ENCODE measurements at regions not wholly inside any gene's neighbourhood (a gene's known extent, or its start where the extent isn't known, plus 50 kb on each side); places are given as distances from the start of the nearest gene placed in this dataset.
A peak's percentile ranks its signal among the peaks of the same experiment; 100 is the strongest.
"Not testable (repeated sequence)": the region's sequence is repeated elsewhere in the genome, so short reads cannot be mapped to it uniquely, and the experiment has no call there.

DNA sequence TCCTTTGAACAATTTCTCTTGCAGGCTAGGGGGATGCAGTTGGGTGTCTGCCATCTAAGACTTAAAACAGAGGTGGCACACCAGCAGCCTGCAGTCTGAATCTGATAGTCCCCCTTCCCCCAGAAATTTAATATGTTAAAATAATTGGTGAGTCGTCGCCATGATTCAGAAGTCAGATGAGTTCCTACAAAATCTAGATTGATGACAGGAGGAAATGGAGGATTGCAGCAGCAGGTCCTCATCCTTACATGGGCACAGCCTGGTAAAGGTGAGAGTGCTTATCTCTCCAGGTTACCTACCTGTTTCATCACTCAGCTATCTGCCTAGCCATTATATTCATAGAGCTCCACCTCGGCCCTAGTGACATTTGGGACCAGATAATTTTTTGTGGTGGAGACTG, 112.3 kb downstream of the PCSK1 start:
- DNase-seq (ENCODE audit: extremely low read depth, low read depth), result no peak

DNA sequence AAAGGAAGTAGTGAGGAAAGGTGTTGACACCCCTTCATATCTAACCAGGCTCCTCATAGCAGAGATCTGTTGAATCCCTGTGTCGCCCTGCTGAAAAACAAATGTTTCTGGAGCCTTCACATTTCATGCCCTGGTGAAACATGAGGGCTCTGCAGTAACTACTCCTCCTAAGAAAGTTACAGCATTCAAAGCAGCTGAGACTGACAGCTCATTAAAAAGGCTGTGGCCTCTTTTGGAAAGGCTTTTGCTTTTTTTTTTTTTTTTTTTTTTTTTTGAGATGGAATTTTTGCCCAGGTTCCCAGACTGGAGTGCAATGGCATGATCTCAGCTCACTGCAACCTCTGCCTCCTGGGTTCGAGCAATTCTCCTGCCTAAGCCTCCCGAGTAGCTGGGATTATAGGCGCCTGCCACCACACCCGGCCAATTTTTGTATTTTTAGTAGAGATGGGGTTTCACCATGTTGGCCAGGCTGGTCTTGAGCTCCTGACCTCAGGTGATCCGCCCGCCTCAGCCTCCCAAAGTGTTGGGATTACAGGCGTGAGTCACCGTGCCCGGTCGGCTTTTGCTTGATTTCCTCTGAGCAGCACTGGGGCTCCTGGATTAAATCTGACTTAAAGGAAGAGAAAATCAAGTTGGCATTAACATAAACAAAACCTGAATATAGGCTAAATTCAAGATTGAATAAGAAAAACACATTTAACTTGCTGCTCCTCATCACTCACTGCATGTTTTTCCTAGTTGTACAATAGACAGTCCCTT, 112.9 kb downstream of the PCSK1 start:
- DNase-seq (ENCODE audit: extremely low read depth, low read depth), result not testable (repeated sequence)

DNA sequence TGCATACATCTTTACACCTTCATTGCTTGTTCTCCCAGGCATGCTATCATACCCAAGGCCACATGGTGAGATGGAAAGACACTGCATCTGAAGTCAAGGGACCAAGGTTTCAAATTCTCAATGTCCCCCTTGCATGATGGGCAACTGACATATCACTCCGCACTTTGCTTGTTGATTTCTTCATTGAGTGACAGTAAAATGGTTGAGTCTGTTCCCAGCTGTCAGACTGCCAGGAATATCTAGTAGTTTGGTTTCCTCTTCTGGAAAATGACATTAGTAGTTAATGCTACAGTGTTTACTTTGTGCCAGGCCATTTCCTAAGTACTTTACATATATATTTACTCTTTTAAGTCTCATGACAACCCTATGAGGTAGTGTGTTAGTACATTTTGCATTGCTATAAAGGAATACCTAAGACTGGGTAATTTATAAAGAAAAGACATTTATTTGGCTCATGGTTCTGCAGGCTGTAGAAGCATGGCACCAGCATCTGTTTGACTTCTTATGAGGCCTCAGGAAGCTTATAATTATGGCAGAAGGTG, 114.4 kb downstream of the PCSK1 start:
- DNase-seq (ENCODE audit: extremely low read depth, low read depth), result no peak

DNA sequence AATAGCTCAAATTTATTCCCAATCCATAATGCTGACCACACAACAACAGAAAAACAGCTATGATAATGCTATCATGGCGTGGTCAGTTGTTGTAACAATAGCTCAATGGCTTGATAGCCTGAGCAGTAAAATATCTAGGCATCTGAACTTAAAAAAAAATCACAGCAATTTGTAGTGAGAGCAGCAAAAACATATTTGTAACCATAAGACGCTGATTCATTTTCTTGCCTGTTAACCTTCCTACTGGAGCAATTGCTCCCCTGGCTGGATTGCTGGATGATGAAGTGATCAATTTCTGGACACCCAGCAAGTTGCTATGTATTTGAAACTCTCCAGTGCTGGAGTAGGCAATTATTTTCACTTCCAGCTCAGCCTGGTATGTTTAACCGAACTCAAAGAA, 115.1 kb downstream of the PCSK1 start:
- DNase-seq (ENCODE audit: extremely low read depth, low read depth), result no peak

DNA sequence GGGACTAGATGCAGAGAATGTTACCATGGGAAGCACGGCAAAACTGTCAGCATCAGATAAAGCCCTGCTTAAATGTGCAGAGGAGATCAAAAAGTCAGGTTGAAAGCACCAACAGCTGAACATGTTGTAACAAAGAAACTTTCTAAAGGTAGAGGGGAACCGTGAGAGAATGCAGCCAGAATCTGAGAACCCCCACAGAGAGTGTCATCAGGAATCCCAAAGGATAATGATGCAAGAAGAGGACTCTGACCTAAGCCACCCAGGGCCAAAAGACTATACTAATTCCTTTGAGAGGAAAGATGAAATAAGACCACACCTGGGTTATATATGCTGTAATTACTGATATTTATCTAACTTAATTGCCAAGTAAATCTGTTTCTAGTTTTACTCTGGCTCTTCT, 116.6 kb downstream of the PCSK1 start:
- no peak for DNase-seq (ENCODE audit: extremely low read depth, low read depth)

DNA sequence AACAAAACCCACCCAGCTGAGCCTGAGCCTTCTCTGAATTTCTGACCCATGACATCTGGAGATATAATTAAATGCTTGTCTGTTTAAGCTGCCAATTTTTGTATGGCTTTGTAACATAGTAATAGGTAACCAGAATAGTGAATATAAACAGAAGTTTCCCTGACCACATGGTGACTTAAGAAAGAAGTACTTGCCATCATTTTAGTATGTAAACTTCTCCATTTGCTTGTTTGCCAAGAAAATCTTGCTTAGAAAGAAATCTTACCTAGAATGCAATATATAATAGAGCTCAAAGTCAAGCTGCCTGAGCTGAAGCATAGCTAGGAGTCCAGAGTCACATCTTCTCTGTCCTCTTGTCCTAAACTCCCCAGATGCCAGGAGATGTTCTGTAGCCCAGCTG, 117.0 kb downstream of the PCSK1 start:
- DNase-seq (ENCODE audit: extremely low read depth, low read depth), result no peak

DNA sequence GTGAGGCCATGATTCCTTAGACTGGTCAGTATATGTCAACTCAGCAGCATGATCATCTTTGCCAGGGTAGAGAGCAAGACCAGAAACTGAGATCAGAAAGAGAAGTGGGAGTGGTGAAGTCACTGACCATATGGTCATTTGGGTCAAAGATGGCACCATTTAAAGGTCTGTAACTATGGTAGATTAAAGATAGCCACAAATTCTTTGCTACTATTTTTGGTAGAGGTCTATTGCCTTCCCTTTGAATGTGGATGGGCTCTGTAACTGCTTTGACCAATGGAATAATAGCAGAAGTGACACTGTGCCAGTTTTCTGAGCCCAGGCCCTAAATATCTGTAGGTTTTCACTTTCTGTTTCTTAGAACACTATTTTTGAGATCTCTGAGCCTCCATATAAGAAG, 117.6 kb downstream of the PCSK1 start:
- no peak for DNase-seq (ENCODE audit: extremely low read depth, low read depth)

DNA sequence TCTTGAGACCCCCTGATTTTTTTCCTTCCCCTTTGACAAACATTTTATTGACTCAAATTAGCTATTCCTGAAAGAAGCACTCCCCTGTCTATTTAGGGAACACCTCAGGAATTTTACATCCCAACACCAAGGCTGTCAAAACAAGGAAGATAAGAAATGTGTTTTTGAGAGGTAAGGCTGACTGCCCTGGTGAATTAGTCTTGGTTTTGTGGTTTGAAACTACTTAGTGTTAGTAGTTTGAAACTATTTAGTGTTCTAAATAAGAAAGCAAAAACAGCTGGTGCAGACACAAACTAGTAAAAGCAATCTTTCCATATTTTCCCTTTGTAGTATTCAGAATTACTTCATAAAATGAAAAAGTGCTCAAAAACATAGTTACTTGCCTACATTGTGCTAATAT, 120.7 kb downstream of the PCSK1 start:
- DNase-seq (ENCODE audit: extremely low read depth, low read depth), result no peak

DNA sequence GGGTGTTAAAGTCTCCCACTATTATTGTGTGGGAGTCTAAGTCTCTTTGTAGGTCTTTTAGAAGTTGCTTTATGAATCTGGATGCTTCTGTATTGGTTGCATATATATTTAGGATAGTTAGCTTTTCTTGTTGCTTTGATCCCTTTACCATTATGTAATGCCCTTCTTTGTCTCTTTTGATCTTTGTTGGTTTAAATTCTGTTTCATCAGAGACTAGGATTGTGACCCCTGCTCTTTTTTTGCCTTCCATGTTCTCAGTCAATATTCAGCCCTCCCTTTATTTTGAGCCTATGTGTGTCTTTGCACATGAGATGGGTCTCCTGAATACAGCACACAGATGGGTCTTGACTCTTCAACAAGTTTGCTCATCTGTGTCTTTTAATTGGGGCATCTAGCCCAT, 126.0 kb downstream of the PCSK1 start:
- DNase-seq (ENCODE audit: extremely low read depth, low read depth), result not testable (repeated sequence)

DNA sequence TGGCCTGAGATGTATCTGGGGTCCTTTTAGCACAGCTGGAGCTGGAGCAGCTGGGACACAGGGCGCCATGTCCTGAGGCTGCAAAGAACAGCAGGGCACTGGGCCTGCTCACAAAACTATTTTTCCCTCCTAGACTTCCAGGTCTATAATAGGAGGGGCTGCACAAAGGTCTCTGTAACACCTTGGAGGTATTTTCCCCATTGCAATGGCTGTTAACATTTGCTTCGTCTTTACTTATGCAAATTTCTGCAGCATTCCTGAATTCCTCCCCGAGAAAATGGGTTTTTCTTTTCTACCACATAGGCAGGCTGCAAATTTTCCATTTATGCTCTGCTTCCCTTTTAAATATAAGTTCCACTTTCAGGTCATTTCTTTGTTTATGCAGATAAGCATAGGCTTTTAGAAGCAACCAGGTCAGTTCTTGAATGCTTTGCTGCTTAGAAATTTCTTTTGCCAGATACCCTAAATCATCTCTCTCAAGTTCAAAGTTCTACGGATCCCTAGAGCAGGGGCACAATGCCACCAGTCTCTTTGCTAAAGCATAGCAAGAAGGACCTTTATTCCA, 130.8 kb downstream of the PCSK1 start:
- no peak for DNase-seq (ENCODE audit: extremely low read depth, low read depth)

DNA sequence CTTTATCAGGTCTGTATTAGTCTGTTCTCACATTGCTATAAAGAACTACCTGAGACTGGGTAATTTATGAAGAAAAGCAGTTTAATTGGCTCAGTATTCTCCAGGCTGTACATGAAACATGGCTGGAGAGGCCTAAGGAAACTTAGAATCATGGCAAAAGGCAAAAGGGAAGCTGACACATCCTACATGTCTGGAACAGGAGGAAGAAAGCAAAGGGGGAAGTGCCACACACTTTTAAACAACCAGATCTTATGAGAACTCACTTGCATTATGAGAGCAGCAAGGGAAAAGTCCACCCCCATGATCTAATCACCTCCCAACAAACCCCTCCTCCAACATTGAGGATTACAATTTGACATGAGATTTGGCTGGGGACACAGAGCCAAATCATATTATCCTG, 132.1 kb downstream of the PCSK1 start:
- DNase-seq (ENCODE audit: extremely low read depth, low read depth), result no peak

DNA sequence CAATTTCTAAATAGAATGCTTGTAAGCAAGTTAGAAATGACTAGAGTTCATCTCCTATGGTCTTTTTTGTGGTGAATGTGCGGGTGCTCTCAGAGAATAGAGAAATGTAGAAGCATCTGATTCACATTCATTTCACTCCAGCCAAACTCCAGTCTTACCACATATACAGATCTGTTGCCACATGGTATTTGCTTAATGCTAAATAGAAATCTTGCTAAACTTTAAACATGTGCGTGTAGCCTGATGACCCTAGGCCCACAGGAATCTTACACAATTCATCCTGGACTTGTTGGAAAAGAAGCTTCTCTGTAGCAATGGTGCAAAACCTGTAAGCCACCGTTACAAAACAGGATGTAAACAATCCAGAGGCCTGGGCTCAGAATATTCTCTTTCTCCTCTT, 135.2 kb downstream of the PCSK1 start:
- DNase-seq (ENCODE audit: extremely low read depth, low read depth), result peak; percentile 11

DNA sequence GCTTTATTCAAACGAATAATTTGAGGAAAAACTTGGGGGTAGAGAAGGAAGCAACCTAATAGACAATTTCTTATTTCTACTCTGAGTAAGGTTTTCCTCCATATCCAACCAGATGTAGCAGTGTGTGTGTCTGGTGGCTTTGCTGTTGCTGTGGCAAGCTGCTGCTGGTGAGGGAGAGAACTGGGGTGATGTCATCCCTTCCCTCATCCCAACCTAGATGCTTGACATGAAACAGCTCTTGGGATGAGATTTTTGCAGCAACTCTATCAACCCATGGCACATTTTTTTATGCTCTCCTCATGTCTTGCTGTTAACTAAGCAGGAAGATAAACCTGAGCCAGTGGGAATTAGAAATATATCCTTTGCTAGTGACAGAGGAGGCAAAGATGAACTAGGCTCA, 135.8 kb downstream of the PCSK1 start:
- DNase-seq (ENCODE audit: extremely low read depth, low read depth), result no peak

DNA sequence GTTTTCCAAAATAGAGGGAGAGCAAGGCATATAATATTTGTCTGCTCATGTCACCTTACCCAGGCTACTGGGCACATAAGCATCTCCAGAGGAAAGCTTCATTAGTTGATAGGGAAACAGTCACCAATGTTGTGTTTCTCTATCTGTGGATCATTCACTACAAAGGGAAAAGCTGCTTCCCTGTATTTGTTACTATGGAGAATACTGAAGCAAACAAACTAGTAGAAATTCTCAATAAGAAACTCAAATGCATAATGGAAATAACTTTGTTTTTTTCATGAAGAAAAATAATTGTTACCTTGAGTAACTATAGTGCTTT, 138.2 kb downstream of the PCSK1 start:
- no peak for DNase-seq (ENCODE audit: extremely low read depth, low read depth)

DNA sequence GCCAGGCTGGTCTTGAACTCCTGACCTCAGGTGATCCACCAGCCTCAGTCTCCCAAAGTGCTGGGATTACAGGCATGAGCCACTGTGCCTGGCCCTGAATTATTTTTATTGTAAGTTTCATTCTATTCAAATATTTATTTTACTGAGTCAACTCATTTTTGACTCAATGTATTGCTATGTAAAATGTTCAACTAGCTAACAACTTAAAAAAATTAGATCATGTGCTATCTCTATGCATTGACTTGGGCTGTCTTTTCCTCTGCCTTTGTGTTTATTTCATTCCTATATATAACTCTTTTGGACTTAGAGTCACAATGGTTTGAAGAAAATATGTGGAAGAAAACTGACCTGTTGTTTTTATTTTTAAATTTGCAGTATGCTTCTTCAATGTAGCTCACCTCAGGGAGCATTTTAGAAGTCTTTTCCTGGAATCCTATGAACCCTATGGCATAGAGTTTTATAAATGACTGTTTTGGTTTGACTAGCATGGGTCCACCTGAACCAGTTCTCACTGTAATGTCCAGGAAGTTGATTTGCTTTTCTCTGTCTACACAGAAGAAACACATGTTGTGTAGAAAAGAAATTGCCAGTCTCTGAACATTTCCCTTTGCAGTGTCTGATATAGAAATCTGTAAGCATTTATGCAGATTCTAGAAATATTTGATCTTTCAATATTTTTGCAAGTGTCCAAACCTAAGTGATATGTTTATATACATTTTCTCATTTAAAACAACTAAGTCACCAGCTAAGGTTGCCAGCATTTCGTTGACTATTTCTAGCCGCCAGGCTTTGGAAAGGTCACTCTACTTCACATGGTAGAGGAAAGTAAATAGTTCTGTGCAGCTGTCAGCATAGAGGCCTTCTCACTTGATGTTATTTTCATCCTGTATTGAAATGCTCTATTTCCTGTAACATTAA, 138.8 kb downstream of the PCSK1 start:
- no peak for DNase-seq (ENCODE audit: extremely low read depth, low read depth)

DNA sequence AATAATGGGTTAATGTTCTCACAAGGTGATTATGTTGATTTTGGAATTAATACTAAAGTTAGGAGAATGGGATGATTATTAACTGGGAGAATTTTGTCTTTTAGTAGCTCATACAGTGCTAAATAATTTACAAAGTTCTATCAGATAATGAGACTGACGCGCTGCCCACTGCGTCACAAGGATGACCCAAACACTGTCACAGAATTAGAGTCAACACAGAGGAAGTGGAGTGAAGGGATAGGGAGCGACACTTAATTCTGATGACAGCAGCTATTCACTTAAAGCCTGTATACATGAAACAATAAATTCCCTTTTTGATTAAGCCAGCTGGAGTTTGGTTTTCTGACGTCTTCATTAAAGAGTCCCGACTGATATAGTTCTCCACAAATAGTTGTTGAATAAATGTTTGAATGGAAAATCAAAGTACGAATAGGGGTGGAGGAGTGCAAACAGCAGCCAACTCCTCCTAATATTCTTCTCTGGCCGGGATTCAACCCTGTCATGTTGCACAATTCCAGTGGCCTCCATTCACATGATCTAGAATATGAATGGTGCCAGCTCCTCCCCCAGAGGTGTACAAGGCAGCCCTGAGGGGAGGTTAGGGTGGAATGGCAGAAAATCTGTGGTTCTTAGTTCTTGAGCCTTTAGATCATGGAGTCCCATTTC, 140.3 kb downstream of the PCSK1 start:
- DNase-seq (ENCODE audit: extremely low read depth, low read depth), result no peak

DNA sequence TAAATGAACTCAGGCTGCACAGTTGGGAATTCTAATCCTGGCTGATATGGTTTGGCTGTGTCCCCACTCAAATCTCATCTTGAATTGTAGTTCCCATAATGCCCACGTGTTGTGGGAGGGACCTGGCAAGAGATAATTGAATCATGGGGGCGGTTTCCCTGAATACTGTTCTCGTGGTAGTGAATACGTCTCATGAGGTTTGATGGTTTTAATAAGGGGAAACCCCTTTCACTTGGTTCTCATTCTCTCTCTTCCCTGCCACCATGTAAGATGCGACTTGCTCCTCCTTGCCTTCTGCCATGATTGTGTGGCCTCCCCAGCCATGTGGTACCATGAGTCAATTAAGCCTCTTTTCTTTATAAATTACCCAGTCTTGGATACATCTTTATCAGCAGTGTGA, 143.8 kb downstream of the PCSK1 start:
- DNase-seq (ENCODE audit: extremely low read depth, low read depth), result not testable (repeated sequence)

DNA sequence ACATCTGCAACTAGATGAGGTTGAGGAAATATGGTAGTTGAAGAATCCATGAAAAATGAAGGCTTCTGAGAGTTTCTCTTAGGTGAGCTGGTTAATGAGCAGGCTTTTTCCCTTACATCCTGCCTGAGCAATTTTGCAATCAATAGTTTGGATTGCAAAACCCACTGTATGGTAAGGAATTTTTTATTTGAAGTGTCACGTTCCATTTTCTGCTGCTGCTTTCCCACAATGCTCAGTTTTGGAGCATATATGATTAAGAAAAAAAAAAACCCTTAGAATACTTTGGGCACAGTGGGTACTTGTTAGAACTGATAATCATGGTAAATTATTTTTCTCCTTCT, 144.2 kb downstream of the PCSK1 start:
- no peak for DNase-seq (ENCODE audit: extremely low read depth, low read depth)

DNA sequence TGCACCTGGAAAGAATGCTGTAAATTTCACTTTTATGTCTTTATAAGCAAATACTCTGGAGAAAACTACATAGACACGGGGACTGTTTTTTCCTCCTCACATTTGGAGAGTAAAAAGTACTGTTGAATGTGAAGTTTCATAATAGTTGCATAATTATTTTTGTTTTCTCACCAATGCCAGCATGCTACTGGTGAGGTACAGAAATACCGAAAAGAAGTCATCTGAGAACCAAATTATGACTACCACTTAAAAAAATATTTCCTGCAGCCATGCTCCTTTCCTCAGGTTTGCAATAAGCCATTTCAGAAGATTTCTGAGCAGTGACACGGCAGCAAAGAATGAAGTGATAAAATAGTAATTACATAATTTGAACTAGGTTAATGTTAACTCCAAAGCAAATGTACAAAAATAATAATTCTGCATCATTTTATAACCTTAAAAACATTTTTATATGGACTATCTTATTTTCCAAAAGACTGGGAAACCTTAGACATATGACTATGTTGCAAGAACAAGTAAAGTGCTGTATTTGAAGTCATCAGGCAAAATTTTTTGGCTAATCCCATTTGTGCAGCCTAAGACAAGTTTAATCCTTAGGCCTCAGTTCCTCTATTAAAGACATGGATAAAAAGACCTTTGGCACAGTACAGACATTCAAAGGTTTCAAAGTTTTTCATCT, 144.7 kb downstream of the PCSK1 start:
- no peak for DNase-seq (ENCODE audit: extremely low read depth, low read depth)

DNA sequence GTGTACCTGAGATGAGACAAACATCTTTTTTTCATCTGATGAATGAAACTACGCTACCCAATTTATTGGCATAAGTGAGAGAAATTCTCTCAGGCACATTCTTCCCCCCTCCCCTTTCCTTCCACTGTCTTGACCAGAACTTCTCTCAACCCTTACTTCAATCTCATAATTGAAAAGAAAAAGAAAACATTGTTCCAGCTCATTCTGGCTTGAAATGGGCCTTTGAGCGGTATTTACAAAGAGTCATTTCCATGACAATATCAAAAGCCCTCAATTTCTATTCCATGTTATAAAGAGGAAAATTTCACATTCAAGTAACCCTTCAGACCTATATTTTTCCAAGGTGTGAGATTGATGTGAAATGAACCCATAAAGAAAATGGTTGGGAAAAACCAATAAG, 145.9 kb downstream of the PCSK1 start:
- DNase-seq (ENCODE audit: extremely low read depth, low read depth), result no peak

DNA sequence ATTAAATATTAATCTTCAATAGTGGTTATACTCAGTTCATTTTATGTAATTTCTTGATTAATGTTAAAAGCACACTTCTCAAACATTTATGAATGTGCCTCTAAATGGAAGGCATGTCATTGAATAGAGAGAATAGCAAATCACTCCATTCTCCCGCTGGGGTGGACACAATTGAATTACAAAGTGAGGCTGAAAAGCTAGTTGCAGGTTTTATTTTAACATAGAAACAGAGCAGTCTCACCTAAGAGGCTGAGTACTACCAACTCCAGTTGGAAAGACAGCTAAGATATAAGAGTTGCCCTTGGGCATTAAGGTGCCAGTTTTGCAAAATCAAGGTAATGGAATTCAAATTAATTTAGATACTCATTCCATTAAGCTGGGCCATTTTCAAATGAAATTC, 147.2 kb downstream of the PCSK1 start:
- DNase-seq (ENCODE audit: extremely low read depth, low read depth), result no peak

Measured in NCI-H460 (cell line).